K562 (cell line): ENCODE measurements at regions not wholly inside any gene's neighbourhood (a gene's known extent, or its start where the extent isn't known, plus 50 kb on each side); places are given as distances from the start of the nearest gene placed in this dataset.

ENCODE experiments used
- CEBPB ChIP-seq: fragments of 450-650 bp; IDR thresholded peaks from 2 replicates; pipeline ENCODE4 v1.6.1; 2016; ENCODE audit warnings: missing genetic modification characterization, missing compliant biosample characterization
- CTCF ChIP-seq, 3 experiments: IDR thresholded peaks in 2 of 3; conservative IDR thresholded peaks in 1 of 3; 2 replicates each; pipeline ENCODE4 v1.5.1; 2011 to 2012; ENCODE audit warnings: low read length in 3 of 3, mild to moderate bottlenecking in 3 of 3, control low read depth in 2 of 3, improper control_type of control experiment in 1 of 3, inconsistent platforms in 1 of 3, low read depth in 1 of 3, mixed read lengths in 1 of 3, moderate library complexity in 1 of 3; ENCODE audit not compliant: insufficient read depth in 2 of 3
- MAFK ChIP-seq: IDR thresholded peaks from 2 replicates; pipeline ENCODE4 v1.6.1; 2011; ENCODE audit warnings: low read length, improper control_type of control experiment
- PTBP1 ChIP-seq: fragments of 200-400 bp; formaldehyde crosslinking; IDR thresholded peaks from 2 replicates; pipeline ENCODE4 v1.6.1; 2017; ENCODE audit warnings: low read depth, low read length
- ZEB2 ChIP-seq: fragments of 450-650 bp; IDR thresholded peaks from 2 replicates; pipeline ENCODE4 v1.6.1; 2016
- ZNF12 ChIP-seq: sonication (generic); formaldehyde crosslinking; IDR thresholded peaks from 2 replicates; pipeline ENCODE4 v1.4.0; 2020; ENCODE audit warnings: mild to moderate bottlenecking, missing genetic modification reagents

GRCh38 chr13:73477441-73477840, 418.6 kb downstream of the KLF5 start:
- TF ChIP-seq PTBP1 (no peak), MAFK (no peak), CEBPB (tag) (no peak), CTCF (IDR thresholded peaks at IDR 0.05 in 2 of 3, conservative IDR thresholded peaks at IDR 0.05 in 1 of 3; ENCODE audit: insufficient read depth in 2 of 3, low read depth in 1 of 3, low read length in 3 of 3) (no peak), ZNF12 (CRISPR knock-in tag) (no peak), ZEB2 (no peak)
